ENCODE measurements at regions not wholly inside any gene's neighbourhood (a gene's known extent, or its start where the extent isn't known, plus 50 kb on each side); places are given as distances from the start of the nearest gene placed in this dataset.

GRCh38 chr1:237998581-237998980, 107.9 kb upstream of the ZP4 start:
- H3K36me3 ChIP-seq (ENCODE audit: insufficient read depth, low read length): no peaks in the 10 kb centered on the region
- H3K9ac ChIP-seq (ENCODE audit: low read depth, low read length, poor library complexity, severe bottlenecking): no peak overlapping the region
- H3K79me2 ChIP-seq (ENCODE audit: insufficient read depth, low read length): no peaks in the 10 kb centered on the region
- H2AFZ ChIP-seq (ENCODE audit: low read length): no peak overlapping the region
- H3K9me2 ChIP-seq (replicated peaks; ENCODE audit: low read depth, low read length): no peaks in the 10 kb centered on the region
- no peak overlapping the region for H3K4me3 ChIP-seq (ENCODE audit: low read length, poor library complexity, severe bottlenecking)
- H3K9me3 ChIP-seq (ENCODE audit: insufficient read depth, low read depth, low read length): no peaks in the 10 kb centered on the region
- H4K20me1 ChIP-seq (ENCODE audit: insufficient read depth, low read length, poor library complexity, severe bottlenecking): no peaks in the 10 kb centered on the region
- H3K27me3 ChIP-seq (ENCODE audit: insufficient read depth, low read length, poor library complexity, severe bottlenecking): no peaks in the 10 kb centered on the region
- H3K4me2 ChIP-seq (ENCODE audit: low read depth, low read length, poor library complexity, severe bottlenecking): no peak overlapping the region
- TF ChIP-seq EZH2phosphoT487 (IDR thresholded peaks at IDR 0.05; ENCODE audit: borderline replicate concordance): no peak
- TF ChIP-seq CTCF (conservative IDR thresholded peaks at IDR 0.05; ENCODE audit: low read length): no peak
- no peaks in the 10 kb centered on the region for H3K4me1 ChIP-seq (ENCODE audit: insufficient read depth, low read length, poor library complexity, severe bottlenecking)
- no peaks in the 10 kb centered on the region for H3F3A ChIP-seq (ENCODE audit: low read depth)

- Histone ChIP-seq H3F3A (ENCODE audit: low read depth) (no peaks in the 10 kb centered on the region), H2AFZ (ENCODE audit: low read length) (no peak overlapping the region), H3K9me2 (replicated peaks; ENCODE audit: low read depth, low read length) (no peaks in the 10 kb centered on the region), H3K4me2 (ENCODE audit: low read depth, low read length, poor library complexity, severe bottlenecking) (no peak overlapping the region), H3K9me3 (ENCODE audit: insufficient read depth, low read depth, low read length) (no peaks in the 10 kb centered on the region), H3K79me2 (ENCODE audit: insufficient read depth, low read length) (no peaks in the 10 kb centered on the region), H3K4me3 (ENCODE audit: low read length, poor library complexity, severe bottlenecking) (no peak overlapping the region), H4K20me1 (ENCODE audit: insufficient read depth, low read length, poor library complexity, severe bottlenecking) (no peaks in the 10 kb centered on the region), H3K36me3 (ENCODE audit: insufficient read depth, low read length) (no peaks in the 10 kb centered on the region), H3K4me1 (ENCODE audit: insufficient read depth, low read length, poor library complexity, severe bottlenecking) (no peaks in the 10 kb centered on the region), H3K9ac (ENCODE audit: low read depth, low read length, poor library complexity, severe bottlenecking) (no peak overlapping the region), H3K27me3 (ENCODE audit: insufficient read depth, low read length, poor library complexity, severe bottlenecking) (no peaks in the 10 kb centered on the region)
- TF ChIP-seq EZH2phosphoT487 (IDR thresholded peaks at IDR 0.05; ENCODE audit: borderline replicate concordance) (no peak), CTCF (conservative IDR thresholded peaks at IDR 0.05; ENCODE audit: low read length) (no peak)
Observed at GRCh38 chr1:237983496-237983895, 92.8 kb upstream of the ZP4 start.

DNA sequence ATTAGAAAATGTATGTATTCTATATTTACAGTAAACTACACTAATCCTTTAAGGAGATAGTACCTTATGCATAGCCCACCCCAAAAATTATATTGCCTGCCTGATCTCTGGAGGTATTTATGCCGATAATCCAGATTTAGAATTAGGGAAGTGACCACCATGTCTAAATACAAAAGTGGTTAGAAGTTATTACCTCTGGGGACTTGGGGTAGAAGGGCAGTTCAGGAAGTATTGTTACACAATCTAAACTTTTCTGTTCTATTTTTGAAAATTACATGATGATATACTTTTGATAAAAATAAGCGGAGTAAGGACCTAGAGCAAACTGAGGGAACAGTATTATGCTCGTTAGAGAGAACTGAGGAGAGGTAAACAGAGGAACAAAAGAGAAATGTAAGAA, 90.5 kb upstream of the ZP4 start:
- Histone ChIP-seq H3K36me3 (ENCODE audit: insufficient read depth, low read length) (no peaks in the 10 kb centered on the region), H3K4me3 (ENCODE audit: low read length, poor library complexity, severe bottlenecking) (no peak overlapping the region), H3K9ac (ENCODE audit: low read depth, low read length, poor library complexity, severe bottlenecking) (no peak overlapping the region), H3K4me2 (ENCODE audit: low read depth, low read length, poor library complexity, severe bottlenecking) (no peak overlapping the region), H3K9me3 (ENCODE audit: insufficient read depth, low read depth, low read length) (no peaks in the 10 kb centered on the region), H3K79me2 (ENCODE audit: insufficient read depth, low read length) (no peaks in the 10 kb centered on the region), H3F3A (ENCODE audit: low read depth) (no peaks in the 10 kb centered on the region), H3K27me3 (ENCODE audit: insufficient read depth, low read length, poor library complexity, severe bottlenecking) (no peaks in the 10 kb centered on the region), H2AFZ (ENCODE audit: low read length) (no peak overlapping the region), H3K9me2 (replicated peaks; ENCODE audit: low read depth, low read length) (no peaks in the 10 kb centered on the region), H3K4me1 (ENCODE audit: insufficient read depth, low read length, poor library complexity, severe bottlenecking) (no peaks in the 10 kb centered on the region), H4K20me1 (ENCODE audit: insufficient read depth, low read length, poor library complexity, severe bottlenecking) (no peaks in the 10 kb centered on the region)
- TF ChIP-seq EZH2phosphoT487 (IDR thresholded peaks at IDR 0.05; ENCODE audit: borderline replicate concordance) (no peak), CTCF (conservative IDR thresholded peaks at IDR 0.05; ENCODE audit: low read length) (no peak)
